ENCODE measurements at regions not wholly inside any gene's neighbourhood (a gene's known extent, or its start where the extent isn't known, plus 50 kb on each side); places are given as distances from the start of the nearest gene placed in this dataset.
"Not testable (repeated sequence)": the region's sequence is repeated elsewhere in the genome, so short reads cannot be mapped to it uniquely, and the experiment has no call there.

DNA sequence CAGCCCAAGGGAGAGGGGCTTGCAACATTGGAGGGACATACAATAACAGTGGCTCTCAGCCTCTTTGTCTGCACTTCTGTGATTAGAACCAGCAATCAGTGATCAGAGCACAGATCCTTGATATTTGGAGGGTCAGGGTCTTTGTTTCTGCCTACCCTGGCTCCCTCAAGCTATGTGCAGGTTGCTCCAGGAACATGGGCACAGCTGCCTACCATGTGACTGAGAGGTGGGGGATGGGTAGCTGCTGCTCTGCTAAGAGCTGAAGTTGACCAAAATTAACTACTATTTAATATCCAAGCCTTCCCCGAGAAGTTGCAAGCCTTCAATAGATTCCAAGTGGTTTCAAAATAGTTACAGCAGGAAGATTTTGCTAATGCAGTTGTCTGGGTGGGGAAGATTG, 202.6 kb downstream of the ZIC5 start:
- no peak for DNase-seq

DNA sequence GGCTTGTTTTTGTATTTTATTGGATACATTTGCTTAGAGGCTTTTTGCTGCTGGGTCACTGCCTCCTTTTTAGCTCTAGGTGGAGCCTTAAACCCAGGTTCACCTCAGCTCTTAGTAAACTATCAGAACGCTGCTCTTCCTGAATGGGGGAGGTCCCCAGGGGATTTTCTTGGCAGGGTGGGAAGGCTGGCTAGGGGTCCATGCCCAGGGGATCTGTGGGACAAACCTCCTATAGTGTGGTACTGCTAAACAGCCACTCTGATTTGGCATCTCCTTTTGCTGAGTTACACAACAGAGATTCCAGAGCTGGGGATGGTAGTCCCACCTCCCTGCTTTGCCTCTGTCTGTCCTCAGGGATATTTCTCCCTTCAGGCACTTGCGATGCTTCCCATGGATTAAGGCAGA, 204.9 kb downstream of the ZIC5 start:
- no peak for DNase-seq

DNA sequence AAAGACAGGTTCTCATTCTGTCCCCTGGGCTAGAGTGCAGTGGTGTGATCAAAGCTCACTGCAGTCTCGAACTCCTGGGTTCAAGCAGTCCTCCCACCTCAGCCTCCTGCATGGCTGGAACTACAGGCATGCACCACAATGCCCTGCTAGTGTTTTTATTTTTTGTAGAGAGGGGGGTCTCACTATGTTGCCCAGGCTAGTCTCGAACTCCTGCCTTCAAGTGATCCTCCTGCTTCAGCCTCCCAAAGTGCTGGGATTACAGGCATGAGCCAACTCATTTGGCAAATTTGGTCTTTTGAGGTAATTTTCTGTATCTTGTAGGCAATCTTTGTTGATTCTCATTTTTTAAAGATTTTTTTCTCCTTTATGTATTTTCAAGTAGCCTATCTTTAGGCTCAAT, 205.7 kb downstream of the ZIC5 start:
- no peak for DNase-seq

DNA sequence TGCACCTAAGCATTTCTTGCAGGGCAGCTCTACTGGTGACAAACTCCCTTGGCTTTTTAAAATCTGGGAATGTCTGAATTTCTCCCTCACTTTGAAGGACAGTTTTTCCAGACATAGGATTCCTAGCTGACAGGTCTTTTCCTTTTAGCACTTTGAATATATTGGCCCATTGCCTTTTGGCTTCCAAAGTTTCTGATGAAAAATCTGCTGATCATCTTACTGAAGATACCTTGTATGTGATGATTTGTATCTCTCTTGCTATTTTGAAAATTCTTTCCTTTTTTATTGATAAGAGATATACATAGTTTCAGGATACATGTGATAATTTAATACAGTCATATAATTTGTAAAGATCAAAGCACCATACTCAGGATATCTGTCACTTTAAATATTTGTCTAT, 211.1 kb downstream of the ZIC5 start:
- no peak for DNase-seq

DNA sequence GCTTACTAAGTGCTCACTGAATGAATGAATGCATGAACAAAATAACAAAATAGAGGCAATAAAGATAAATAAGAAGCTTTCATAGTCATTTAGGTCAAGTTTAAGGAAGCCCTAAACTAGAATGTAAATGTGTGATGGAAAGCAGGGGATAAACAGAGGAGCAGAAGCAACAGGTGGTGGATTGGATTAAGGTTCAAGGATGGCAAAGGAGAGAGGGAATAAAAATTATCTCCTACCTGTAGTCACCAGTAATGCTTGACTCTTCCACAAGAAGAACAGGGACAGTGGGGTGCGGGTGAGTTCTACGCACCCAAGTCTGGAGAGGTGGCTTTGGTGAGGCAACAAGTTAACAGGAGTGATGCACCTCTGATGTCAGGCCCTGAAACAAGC, 212.4 kb downstream of the ZIC5 start:
- DNase-seq: no peak

DNA sequence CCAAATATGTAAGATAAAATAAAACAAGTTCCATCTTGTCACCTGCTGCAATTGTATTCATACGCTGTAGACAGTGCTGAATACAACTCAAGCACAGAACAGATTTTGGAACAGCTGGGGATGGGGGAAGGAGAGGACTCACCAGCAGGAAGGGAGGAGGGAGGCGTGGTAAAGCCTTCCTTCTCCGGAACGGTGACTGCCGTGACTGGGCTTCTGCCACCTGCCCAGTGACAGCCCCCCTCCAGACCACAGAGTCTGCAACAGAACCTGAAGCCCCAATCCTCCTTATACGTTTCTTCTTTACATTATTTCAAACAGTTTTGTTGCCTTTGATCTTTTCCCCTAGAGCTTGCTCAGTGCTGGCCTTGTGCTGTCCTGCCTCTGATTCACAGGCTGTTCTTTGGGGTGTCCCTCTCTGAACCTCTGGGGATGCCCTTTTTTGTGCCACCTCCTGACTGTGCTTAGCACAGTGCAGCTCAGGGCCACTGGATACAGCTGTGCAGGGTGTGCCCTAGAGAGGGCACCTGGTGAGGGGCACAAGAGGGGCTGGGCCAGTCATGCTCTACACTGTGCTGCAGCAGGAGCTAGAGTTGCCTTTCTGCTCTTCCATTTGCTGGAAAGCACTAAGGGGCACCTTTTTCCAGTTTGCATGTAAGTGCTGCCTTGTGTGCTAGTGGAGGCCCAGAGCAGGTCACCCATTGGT, 213.0 kb downstream of the ZIC5 start:
- DNase-seq: no peak

DNA sequence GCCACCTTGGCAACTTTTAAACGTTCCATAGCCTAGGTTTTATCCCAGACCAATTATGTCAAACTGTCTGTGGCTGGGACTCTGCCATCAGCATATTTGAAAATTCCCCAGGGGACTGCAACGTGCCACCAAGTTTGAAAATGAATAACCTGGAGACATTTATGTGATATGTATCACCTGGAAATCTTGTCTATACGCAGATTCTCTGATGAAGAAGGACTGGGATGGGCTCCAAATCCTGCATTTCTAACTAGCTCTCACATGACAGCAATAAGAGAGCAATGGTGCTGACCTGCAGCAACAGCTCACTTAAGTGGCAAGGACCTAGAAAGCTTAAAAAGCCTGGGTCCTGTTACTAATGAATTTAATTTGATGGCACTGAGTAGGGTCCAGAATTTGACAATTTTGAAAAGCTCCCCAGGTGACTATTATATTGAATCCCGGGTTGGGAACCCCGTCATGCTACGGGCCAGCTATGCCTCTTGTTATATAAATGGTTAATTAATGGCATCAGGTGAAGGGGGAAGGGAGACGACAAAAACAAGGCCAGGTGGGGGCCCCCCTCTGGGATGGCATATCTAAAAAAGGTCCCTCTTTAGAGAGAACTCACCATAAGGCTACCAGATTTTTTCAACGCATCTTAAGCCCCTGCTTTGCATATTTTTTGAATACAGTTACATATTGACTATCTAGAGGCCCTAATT, 213.7 kb downstream of the ZIC5 start:
- DNase-seq: no peak

DNA sequence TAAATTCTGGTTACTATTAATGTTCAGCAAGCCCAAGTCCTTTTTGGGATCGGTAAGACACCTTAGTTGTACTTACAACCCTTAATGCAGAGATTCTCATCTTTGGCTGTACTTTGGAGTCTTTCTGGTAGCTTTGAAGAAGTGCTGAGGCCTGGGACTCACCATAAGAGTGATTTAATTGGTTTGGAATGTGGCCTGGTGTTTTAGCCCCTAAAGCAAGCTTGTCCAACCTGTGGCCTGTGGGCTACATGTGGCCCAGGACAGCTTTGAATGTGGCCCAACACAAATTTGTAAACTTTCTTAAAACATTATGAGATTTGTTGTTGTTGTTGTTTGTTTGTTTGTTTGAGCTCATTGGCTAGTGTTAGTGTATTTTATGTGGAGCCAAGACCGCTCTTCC, 215.3 kb downstream of the ZIC5 start:
- no peak for DNase-seq

DNA sequence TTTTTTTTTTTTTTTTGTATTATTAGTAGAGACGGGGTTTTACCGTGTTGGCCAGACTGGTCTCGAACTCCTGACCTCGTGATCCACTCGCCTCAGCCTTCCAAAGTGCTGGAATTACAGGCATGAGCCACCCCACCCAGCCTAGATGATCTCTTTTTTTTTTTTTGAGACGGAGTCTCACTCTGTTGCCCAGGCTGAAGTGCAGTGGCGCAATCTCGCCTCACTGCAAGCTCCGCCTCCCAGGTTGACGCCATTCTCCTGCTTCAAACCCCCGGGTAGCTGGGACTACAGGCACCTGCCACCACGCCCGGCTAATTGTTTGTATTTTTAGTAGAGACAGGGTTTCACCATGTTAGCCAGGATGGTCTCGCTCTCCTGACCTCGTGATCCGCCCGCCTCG, 216.8 kb downstream of the ZIC5 start:
- DNase-seq: not testable (repeated sequence)

DNA sequence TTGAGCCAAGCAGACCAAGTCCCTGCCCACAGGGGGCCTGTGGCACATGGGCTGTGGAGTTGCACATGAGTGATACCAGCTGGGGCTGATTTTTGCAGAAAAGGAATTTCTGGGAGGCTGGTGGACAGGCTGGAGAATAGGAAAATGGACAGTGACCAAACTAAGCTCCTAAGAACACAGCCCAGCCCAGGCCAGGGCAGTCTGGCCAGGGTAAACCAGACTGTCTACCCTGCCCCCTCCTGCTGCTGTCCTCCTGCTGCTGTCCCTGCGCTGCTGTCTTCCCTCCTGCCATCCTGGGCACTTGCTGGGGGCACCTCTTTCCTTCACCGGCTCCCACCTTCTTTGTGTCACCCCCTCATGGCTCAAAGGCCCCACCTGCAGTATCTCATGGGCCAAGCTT, 219.2 kb downstream of the ZIC5 start:
- DNase-seq: no peak

DNA sequence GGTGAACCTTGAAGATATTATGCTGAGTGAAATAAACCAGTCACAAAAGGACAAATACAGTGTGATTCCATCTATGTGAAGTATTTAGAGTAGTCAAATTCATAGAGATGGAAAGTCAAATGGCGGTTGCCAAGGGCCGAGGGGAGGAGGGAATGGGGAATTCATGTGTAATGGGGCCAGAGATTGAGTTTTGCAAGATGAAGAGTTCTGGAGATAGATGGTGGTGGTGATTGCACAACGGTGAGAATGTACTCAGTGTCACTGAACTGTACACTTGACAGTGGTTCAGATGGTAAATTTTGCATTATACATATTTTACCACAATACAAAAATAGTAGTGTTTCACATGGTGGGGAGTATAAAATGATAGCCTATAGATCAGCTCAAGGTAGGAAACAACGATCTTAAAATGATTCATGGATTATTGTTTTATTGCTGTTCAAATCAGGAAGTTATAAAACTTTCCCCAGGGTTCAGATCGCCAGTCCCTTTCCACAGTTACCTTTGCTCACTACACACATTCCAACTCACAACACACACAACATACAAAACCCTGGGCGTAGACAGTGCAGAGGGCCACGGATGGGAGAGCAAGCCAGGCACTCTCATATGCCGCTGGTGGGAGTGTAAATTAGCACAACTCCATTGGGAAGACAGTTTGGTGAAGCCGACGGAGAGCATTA, 219.9 kb downstream of the ZIC5 start:
- no peak for DNase-seq

DNA sequence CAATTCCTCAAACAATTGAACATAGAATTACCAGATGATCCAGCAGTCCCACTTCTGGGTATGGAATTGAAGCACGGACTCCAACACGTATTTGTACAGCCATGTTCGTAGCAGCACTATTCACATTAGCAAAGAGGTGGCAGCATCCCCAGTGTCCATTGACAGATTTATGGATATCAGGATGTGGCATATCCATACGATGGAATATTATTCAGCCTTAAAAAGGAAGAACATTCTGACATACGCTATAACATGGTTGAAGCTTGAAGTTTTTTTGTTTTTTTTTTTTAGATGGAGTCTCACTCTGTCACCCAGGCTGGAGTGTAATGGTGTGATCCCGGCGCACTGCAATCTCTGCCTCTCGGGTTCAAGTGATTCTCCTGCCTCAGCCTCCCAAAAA, 220.6 kb downstream of the ZIC5 start:
- DNase-seq: no peak

DNA sequence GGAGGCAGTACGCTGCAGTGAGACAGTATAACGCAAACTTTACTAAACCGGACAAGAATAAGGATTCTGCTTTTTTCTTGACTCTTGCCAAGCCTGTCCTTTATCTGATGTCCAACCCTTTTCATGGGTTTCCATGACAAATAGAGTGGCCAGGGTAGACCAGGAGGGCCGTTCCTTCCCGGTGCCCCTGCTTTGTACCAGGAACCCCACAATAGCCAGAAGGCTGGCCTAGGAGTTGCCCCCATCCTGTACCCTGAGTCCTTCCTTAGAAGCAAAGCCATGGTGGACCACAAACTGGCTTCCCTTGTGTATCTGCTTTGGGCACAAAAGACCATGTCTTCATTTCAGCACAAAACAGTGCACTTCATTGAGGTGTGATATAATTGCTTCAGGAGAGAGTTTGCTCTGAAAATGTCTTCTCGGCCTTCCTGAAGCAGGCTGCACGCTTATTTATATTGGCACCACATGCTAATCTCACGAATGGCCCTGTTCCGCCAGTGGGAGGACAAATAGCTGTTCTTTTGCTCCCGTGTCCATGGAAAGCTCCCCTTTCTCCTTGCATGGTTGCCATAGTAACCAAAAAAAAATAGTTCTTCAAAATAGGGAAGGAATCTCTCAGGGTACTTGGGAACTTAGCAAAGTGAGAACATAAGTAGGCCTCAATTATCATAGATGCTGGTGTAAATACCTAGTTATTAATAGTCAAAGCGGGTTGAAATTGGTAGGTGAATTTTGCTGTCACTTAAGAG, 222.1 kb downstream of the ZIC5 start:
- no peak for DNase-seq

DNA sequence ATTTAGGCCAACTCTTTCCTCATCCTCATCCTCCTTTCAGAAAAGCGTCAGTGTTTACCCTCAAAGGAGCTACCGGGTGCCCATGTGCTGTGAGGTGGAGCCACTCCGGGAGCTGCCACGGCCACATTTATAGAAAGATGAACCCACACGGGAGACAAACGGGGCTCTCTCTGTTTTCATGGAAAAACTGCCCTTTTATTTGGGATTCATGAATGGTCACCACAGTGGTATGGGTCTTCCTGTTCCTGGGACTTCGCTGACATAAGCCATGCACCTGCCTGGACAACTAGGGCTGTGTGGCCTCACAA, 224.2 kb downstream of the ZIC5 start:
- DNase-seq: no peak

DNA sequence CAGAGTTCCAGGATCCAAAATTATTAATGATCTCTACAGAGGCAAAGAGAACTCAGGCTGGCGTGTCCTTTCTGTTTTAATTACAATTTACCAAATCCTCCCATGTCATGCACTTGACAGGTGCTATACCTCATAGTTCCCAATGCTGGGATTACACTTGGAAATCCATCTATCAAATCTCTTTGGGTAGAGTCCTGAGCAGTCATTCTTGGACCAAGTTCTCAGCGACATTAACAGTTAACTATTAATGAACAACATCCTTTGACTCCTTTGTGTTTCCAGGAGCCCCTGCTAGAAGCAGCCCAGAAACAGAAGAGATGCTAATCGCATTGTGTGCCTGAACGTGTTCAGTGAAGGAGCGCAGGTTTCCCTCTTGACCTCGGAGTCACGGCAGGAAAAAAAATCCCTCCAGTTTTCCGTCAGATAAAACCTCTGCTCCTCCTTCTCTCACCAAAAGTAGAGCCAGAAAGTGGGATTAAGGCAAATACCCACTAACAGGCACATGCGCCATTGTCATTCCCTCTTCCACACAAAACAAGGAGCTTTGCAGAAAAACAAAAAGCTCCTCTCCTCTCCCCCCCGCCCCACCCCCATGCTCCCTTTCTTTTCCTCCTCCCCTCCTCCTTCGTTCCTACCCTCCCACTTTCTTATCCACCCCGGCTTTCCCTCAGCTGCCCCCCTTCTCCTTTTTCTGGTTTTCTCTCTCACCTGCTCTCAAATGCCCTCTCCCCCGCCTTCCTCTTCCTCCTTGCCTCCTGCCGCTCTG, 224.7 kb downstream of the ZIC5 start:
- DNase-seq: no peak

DNA sequence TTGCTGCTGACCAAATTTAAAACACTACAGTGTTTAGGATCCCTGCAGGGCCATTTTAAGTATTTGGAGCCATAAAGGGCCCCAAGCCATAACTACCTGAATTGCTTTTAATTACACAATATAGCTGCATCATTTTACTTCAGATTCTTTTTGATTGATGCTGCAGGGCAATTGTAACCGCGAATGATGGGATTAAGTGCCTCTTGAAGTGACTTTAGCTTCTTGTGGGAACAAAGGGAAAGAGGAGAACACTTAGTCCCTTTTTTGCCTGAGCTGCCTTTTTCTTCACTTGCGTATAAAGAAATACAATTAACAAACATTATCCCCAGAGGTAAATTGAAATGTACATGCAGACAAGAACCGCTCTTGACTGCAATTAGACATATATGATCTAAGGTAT, 228.5 kb downstream of the ZIC5 start:
- DNase-seq: no peak

DNA sequence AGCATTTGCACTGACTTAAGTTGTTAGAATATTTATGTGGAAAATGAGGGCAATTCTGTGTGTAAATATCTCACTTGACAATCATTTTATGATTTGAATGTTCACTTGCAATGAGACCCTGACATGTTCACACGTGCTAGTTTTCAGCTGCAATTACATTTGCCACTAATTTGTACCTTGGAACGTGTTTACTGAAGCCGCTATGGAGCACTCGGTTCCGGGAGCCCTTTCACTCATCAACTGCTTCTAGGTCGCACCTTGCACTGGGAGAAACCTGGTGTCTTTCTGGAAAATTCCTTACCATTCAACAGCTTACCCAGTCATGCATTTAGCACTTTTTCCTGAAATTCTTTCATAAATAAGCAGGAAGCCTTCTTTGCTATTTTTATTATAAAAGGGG, 229.6 kb downstream of the ZIC5 start:
- no peak for DNase-seq

DNA sequence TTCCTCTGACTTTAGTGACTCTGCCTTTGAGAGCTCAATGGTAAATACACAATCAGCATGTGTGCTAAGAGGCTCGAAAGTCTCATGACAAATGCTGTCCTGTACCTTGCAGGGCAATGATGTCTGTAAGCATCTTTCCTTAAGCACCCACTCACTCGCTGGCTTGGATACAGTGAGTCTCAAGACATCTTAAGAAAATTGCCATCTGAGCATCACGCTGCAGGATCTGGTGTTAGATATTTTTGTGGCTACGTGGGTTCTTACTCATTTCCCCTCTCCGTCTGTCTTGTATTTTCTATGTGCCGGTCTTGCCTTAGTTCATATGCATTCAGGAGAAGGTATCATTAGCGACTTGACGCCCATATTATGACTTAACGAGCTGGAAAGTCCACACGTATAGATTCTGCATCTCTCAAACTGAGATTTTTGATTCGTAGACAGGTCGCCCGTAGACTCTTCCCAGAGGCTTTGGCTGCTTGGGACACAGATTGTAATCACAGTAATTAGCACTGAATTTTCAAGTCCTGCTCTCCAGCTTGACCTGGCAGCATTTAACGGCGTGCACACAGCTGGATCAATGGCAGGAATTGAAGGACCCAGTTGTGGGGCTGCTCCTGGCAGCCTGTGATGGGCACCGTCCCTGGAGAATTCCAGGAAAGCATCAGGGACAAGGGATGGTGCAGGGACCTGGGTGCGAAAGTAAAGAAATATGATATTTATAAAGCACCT, 231.2 kb downstream of the ZIC5 start:
- no peak for DNase-seq

DNA sequence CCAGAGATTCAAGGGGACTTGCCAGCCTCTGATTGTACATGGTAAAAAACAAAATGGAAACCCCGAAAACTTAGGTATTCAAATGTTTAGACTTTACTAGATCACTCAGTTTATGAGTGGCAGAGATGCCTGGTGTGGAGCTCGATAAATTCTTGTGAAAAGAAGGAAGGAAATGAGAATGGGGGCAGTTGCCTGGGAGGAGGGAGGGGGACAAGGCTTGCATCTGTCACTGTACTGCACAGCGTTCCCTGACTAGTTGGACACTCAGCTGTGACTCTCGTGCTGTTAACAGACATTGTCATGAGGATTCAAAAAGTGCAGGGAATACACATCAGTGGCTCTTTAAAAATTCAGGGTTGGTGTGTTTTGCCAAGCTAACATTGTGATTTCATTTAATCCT, 232.9 kb downstream of the ZIC5 start:
- no peak for DNase-seq

DNA sequence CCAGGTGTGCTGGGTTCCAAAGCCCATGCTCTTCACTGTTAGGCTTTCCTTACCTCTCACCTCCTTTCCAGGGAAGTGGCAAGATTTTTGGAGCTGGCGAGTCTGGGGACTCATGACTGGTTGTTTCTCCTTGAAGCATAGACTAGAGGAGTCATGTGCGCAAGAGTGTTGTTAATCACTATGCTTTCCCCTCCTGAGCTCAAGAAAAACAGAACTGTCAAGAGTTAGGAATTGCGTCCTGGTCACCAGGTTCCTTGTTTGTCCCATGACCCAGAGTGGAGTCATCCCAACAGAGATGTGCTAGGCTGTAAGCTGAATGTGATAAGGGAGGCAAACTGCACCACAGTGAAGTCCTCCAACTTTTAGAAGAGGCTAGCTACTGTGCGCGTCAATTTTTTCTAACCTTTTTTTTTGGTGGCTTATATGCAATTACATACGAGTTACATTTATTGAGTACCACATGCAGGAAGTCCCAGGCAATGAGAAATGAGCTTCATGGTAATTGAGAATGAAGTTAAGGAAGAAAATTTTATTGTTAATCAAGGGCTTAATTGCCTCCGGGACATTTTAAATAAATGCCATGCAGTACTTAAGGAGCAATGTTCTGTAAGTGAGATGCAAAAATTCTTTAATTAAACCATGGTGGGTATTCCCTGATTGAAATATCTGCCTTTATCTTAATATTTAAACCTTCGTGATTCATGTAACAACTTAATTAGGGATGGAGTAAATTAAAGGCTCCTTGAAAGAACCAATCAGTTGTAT, 233.9 kb downstream of the ZIC5 start:
- DNase-seq: no peak

DNA sequence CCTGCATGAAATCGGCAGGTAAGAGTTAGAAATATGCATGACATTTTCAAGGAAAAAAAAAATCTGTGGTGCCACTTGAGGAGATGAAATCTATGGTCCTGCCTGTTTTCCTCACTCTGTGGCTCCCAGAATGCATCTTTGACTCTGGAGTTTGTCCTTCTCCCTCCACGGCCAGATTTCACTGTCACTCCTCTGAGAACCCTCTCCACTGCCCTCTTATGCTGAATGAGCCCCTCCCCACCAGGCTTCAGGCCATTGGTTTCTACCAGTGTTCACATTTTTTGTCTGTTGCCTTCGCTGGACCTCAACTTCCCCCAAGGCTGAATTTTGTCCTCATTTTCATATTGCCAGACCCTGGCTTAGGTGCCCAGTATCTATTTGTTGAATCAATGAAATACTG, 235.0 kb downstream of the ZIC5 start:
- DNase-seq: no peak
